SKM-1 treated with dmso at 0.1 percent for 144 hours (cell line): ENCODE measurements at regions not wholly inside any gene's neighbourhood (a gene's known extent, or its start where the extent isn't known, plus 50 kb on each side); places are given as distances from the start of the nearest gene placed in this dataset.

Experiments used
- DNase-seq: peaks from one replicate; lab custom pipeline; 2025; ENCODE audit not compliant: unreplicated experiment; lab: John Stamatoyannopoulos, UW

DNA sequence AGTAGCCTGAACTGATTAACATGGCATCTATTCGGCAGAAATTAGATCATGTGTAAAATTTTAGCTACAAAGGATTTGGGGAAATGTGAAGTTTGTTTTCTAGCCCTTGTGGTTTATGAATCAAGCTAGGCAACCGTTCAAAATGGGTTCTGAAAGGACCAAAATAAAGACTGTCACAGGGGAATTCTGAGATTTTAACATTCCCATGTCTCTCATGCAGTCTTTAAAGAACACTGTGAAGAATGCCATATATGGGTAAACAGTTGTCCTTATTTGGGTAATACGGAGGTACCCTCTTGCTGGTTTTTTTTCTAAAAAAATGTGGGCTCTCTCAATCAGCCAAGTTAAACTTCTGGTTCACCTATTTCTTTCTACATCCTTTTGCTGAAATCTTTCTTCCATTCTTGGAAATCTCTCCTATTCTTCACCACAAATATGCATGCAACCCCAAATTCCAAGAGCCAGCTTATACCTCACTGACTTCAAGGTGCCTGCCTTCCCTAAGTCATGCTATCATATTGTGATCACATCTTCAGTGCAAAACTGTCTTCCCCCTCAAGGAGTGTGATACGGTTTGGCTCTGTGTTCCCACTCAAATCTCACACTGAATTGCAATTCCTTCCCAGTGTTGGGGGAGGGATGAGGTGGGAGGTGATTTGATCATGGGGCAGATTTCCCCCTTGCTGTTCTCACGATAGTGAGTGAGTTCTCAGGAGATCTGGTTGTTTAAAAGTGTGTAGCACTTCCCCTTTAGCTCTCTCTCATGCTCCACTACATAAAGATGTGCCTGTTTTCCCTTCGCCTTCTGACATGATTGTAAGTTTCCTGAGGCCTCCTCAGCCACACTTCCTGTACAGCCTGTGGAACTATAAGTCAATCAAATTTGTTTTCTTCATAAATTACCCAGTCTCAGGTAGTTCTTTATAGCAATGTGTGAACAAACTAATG is 308.7 kb downstream of the TTLL7 start:
- DNase-seq = no peak

DNA sequence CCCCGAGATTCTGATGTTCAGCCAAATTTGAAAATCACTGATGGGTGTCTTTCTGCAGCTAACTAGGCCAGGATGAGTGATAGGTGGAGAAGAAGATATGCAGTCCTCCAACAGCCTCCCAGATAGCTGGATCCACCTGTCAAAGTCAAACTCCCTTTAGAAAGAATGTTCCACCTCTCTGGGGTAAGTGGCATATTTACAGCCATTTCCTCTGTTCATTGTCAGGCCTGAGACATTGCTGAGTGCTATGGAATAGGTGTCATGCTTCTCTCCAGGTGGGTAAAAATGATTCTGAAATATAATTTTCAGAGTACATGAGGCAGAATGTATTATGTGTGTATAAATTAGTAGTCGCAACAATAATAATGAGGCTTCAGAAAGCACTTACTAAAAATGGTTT is 316.8 kb downstream of the TTLL7 start:
- no peak for DNase-seq

DNA sequence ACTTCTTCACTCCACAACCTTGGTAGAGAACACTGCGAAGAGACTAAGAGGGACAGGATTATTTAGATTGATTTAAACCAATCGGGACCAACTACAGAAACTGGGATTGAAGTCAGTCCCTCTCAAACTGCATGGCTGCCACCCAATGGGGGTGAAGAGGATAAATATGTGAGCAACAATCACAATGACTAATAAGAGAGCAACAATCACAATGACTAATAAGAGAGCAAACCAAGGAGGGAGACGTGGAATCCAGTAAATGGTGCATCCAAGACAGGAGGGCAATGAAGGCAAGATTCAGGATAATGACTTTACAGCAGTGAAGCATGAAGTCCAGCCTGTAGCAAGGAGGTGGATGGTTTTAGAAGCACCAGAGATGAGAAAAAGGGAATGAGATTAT is 322.8 kb downstream of the TTLL7 start:
- no peak for DNase-seq

DNA sequence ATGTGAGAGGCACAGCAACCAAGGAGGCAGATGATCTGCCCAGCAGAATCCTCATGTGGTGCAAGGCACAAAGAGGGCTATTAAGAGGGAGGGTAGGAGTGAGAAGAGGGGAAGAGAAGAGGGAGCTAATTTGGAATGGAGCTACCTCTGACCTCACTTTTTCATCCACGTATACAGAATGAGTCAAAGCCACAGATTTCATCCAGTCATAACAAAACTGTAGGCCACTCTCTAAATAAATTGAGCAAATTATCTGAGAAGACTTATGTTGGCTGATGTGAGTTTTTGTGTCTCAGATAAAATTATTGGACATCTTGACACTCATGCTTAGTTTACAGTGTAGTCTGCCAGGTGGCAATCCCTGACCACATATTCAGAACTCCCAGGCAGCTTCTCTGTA is 325.6 kb downstream of the TTLL7 start:
- no peak for DNase-seq

DNA sequence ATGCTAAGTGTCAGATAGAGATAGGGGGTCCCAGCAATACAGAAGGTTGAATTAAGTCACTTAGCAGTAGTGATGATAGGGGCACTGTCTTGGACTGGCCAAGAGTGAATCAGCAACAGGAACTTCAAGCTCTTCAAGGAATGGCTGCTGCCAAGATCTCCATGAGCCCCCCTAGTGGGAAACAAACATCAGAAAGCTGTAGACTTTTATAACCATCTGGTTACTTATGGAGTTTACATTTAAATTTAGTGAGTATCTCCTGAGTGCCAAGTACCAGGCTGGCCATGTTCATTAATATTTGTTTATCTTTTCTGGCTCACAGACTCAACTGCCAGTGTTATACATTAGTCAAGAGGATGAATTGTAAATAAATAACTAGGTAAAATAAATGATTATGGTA is 327.3 kb downstream of the TTLL7 start:
- DNase-seq = no peak

DNA sequence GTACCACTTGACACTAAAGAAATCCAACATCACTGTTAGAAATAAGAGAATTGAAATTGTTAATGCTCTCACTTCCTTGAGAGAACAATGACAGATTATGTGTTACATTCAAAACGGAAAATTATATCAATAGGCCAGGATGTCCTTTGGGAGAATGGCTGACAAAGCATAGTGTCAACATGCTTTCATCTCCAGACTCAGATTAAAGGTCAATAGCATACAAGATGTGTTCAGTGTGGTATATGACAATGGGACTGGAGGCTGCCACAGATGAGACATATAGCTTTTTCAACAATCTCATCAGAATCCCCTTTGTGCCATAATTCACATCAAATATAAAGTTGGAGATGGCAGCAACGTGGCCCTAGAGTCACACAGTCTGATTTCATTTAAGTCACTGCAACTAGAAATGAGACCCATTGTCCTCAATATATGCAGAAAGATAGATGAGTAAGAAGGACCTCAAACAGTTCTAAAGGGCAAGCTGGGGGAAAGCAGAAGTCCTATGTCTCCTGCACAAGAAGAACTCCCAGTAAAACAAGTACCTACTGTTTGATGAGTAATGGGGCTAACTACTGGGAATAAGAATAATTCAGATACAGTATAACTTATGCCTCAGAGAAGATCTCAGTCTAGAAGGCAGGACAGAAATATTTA is 327.9 kb downstream of the TTLL7 start:
- no peak for DNase-seq

DNA sequence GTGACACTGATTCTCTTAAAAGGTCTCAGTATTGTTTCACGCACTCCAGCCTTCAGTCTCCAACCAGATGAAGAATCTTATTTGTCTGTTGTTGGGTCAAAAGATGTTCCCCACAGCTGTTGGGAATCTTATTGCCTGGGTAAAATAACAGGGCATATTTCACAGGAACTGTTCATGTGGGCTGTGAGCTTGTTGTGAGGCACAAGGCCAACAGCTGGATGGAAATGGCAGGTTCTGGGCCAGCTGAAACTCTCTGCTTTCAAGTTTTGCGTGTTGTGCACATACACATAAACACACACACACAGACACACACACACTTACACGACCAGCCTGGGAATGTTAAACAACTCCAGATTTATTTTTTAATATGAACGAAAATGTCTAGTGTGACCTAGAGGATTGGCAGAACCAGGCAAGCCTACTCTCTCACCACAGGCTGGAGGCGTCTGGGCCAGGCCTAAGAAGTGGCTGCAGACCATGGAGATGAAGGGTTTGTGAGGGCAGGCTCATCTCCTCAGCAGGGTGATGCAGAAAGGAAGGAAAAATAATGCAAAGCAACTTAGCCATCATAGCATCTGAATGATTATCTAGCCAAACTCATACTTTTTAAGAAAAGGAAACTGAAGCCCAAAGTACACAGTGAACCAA is 357.0 kb downstream of the TTLL7 start:
- DNase-seq = no peak

DNA sequence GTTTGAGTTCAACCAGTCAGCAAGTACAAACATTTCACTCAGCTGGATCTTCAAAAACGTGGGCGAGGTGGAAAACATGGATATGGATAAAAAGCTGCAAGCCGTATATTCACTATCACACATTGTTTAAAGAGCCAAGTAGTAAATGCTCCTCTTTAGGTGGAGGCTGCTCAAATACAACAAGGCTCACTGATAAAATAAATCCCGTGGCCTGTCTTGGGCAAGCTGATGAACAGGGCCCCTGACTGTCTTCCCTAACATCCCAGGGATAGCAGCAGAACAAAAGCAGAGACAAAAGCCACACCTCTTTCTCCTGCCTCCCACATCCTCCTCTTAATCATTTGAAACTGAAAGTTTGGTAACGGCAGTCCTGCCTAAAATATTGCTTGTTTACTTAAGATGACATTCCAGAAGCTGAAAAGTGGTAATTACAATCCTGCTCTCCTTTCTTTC is 357.7 kb downstream of the TTLL7 start:
- no peak for DNase-seq

DNA sequence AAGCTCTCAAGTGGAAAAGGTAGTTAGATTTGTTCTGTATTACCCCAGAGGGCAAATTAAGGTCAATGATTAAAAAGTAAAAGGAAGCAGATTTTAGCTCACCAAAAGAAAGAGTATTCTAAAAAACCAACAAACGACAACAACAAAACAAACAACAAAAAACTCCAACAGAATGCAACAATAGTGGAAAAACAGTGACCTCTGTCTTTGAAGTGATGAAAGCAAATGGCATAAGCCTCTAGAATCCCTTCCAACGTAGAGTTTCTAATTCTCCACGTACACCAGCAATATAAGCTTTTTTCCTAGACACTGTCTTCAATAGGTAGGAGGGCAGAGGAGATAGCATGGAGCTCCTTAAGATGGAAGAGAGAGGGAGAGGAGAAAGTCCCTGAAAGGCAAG is 359.1 kb downstream of the TTLL7 start:
- DNase-seq = no peak

DNA sequence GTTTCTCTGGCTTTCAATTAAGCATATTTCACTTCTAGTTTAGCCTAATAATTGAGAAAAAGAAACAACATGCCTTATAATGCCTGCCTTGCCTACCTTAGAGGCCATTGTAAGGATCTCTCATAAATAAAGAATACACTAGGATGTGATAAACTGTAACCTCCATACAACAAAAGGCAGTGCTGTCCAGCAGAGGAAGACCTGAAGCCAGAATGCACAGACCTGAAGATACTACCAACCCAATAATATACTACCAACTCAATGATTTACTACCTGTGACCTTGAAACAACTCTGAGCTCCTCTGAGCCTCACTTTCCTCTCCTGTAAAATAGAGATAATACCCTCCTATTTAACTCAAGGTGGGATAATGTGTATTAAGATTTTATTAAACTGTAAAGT is 361.3 kb downstream of the TTLL7 start:
- no peak for DNase-seq

DNA sequence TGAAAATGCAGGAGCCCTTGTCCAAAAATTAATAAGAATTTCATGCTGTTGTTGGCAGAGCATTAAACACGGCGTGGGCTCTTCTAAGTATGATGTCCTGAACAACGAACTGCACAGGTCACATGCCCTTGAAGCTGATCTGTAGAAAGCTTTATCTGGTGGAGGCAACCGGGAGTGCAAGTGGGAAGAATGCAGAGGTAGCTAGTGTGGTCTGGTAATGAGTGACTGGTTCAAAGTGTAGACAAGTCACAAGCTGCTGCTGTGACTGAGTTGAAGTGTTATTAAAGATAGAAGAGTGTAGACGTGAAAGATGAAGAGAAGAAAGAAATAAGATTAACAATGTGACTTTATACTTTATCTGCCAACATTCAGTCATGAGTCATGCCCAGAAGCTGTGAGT is 361.9 kb downstream of the TTLL7 start:
- DNase-seq = no peak

DNA sequence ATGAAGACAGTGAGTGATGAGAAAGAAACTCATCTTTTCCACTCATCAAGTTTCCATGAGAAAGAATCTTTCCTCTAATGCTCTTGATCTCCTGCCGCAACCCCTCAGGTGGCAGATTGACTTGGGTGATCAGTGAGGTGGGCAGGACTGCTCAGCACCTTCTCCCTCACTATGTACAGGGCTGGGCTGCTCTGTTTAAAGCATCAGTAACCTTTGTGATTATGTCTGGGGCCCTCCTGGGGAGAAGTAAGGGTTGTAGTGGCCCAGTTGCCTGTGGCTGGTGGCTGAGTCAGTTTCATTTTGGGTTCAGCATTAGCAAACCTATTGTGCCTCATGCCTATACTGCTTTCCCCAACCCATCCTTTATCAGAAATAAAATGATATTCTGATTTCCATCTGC is 366.0 kb downstream of the TTLL7 start:
- no peak for DNase-seq

DNA sequence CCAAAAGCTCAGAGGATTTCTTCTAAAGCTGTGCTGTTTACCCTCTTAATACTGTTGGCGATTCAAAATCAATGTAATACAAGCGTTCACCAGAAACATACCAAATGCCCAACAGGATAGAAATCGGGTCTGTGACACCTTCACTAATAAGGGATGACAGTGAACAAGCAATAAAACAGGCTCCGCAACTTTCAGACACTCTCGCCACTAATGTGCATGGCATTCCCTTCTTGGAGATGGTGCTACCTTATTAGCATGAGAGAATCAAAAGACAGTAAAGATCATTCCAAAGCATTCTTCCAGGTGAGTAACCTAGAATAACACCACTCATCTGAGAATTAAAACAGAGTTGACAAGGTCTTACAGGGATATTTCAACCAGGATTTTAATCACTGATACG is 367.1 kb downstream of the TTLL7 start:
- no peak for DNase-seq

DNA sequence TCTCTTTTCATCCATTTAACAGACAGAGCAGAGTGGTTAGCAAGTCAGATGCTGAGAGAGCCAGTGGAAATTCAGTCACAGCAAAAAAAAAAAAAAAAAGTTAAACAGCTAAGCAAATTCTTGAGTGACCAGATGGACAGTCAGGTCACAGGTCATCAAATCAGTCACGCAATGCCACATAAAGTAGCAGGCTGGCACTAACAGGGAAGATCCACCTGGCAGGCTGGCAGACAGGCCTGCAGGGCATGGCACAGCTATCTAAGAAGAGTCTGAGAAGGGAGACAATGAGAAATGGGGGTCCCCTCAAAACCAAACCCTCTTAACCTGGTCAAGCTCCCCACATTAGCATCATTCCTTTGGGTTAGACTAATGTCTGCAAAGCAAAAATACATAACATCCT is 371.9 kb downstream of the TTLL7 start:
- DNase-seq = no peak

DNA sequence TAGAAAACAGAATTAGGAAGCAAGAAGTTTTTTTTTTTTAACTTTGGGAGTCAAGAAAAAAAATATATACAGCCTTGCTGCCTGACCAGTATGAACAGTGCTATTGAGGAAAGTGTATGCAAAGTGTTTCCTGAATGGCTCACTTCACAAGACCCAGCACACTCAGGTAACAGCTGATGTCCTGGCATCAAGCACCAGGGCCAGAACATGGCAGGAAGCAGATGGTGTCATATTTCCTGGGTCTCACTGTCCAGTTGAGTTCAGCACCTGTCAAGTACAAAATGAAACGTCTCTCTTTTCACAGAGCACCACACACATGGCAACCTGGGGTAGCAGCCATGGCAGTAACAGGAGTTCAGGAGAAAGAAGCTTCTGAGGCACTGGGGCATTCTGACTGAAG is 372.3 kb downstream of the TTLL7 start:
- no peak for DNase-seq

DNA sequence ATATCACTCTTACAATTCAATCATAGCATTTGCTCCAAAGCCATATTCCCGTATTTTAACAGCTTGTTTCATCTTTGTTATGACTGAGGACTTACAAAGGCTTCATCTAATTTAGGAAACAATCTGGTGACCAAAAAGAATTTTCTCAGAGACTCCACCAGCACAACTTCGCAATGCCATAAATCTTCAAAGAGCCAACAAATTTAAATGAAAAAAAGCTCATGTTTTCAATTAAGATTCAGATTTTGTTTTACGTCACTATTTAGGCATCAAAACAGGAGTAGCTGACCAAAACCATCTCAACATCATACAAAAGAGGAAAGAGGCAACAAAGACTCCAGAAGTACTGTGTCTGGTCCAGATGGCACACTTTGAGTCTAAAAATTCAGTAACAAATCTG is 373.3 kb downstream of the TTLL7 start:
- no peak for DNase-seq

DNA sequence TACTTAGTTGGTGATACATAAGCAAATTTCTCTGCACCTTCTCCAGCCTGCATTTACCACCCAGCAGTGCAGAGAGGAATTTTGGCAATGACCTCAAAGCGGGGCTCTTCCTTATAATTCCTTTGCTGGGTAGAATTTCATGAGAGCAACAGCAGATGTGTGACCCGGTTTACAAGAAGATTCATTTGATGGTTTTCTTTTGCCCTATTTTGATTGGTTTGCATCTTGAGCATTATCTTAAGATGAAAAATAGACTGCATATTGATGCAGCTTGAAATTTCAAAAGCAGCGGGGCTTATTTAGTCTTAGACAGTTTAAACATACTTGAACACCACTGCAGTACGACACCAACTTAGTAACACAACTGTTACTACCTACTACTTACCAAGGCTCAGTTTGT is 378.9 kb downstream of the TTLL7 start:
- DNase-seq = no peak

DNA sequence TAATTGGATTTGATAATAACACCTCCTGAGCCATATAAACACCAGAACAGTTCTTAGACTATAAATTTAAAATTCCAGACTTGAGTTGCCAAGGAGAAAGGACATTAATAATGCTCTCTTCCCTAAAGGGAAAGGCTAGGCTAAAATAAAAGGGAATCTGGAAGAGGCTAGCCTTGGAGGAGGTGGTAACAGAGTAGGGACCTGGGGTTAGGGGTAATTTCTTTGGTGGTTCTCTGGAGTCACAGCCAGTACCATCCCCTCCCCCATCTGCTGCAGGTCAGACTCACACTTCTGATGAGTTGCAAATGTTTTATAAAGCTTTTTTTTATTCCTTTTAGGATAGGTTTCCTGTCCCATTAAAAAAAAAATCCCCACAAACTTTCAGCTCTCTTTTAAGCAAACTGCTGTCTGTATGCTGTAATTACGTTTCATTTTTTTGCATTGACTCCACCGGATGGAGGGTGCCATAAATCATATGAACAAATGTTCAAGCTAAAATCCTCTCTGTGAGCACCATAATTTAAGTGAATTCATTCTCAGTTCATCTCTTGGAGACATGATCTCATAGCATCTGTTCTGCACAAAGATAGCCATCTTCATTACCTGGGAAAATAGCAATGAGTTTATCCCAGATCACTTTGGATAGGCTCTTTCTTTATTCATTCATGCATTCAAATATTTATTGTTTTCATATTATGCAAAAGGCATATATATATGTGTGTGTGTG is 379.6 kb downstream of the TTLL7 start:
- DNase-seq = no peak

DNA sequence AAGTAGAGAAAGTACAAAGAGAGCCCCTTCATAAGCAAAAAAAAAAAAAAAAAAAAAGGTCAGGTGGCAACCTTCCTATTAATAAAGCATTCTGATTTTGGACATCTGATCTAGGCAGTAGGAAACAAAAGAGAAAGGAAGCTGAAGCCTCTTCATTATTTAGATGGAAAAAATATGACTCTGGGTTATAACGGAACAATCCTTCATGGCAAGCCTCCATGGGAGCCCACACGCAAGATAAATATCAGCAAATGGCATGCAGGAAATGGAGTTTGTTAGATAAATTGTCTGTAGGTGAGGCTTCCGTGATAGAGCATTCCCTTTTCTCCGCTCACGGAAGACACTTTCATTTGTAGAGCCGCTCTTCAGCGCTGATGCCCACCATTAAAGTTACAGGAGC is 381.0 kb downstream of the TTLL7 start:
- DNase-seq = no peak

DNA sequence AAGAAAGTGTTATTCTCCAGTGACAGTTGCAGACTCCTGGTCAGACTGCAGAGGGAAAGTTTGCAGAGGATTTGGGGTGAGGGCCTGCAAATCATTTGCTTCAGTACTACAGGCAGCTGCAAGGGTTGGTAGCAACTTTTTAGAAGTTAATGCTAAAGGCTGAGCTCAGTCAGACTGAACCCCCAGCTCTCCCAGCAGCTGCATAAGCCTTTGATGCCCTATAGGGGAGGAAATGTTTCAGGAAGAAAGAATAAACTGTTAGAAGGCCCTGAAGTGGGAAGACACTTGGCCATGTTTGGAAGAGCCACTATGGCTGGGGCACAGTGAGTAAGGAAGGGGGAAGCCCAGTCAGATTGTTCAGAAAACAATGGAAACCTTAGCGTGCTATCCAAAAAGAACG is 383.6 kb downstream of the TTLL7 start:
- no peak for DNase-seq

DNA sequence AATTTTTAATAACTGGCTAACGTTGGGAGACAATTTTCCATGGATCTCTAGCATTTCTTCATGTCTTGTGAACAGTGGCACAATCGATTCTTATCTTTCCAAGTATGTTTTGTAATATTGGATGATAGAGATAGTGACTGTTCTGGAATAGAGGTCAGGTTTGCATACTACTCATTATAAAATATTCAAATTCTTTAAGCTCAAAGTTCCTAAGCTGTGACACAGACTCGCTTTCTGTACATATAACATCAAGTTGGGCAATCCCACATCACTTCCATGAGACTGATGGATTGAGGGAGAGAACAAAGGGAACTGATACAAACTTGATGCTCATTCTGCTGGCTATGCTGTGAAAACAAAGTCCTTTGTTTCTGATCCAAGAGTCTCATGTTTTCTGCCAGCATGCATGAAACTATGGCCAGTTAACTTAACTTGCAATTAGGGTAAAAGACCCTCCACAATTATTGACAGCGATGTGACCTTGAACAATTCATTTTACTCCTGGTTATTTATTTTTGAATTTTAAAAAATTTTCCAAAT is 392.4 kb downstream of the TTLL7 start:
- DNase-seq = no peak
